GM18870 (cell line): ENCODE measurements at regions not wholly inside any gene's neighbourhood (a gene's known extent, or its start where the extent isn't known, plus 50 kb on each side); places are given as distances from the start of the nearest gene placed in this dataset.
A peak's percentile ranks its signal among the peaks of the same experiment; 100 is the strongest.
"Not testable (repeated sequence)": the region's sequence is repeated elsewhere in the genome, so short reads cannot be mapped to it uniquely, and the experiment has no call there.

Source experiments
- ATAC-seq: cut with Tn5 transposase; IDR thresholded peaks from one replicate; pipeline ENCODE4 v1.9.1; 2021; ENCODE audit warnings: moderate library complexity; ENCODE audit not compliant: unreplicated experiment

DNA sequence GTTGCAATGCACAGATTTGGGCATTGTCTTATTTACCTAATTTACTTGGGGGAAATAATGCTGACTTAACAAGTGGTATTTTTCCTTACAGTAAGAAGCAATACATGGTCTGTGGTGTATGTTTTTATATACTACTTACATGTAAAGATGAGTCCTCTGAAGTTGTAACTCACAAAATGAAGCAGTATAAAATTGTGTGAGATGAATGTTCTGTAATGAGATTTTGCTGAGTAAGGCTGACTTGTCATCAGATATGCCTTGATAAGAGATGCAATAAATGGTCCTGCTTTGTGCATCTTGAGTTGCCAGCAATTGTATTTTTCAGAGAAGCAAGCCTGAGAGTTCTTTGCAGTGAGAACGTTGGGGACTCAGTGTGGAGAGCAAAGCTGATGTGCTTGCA is 92.2 kb upstream of the GNAQ start:
- no peak for ATAC-seq

DNA sequence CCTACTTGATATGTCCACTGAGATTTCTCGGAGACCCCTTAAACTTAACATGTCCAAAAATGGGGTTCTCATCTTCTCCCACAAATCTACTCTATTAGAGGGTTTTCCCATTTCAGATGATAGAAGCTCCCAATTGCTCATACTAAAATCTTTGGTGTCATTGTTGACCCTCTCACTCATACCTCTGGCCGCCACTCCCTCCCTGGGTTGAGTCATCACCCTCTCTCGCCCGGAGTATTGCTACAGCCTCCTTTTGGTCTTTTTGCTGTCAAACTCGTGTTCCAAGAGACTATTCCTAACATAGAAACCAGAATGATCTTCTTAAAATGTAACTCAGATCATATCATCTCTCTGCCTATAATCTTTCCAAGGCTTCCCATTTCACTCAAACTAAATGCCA is 91.0 kb upstream of the GNAQ start:
- ATAC-seq: no peak

DNA sequence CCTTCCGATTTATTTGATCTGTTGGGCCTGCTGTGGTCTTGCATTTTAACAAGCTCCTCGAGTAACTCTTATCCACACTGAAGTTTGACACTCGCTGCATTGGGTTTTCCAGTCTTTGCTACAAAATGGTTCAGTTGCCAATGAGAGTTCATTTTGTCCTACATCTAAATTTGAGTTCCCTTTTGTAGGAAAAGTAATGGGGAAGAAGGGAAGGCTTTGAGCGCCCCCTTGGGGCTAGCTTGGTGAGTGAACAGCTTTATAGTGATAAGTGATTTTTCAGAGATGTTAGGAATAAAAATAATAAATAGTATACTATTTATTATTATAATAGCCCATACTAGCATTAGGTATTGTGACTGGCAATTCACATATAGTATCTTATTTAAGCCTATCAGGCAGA is 89.9 kb upstream of the GNAQ start:
- ATAC-seq: no peak

DNA sequence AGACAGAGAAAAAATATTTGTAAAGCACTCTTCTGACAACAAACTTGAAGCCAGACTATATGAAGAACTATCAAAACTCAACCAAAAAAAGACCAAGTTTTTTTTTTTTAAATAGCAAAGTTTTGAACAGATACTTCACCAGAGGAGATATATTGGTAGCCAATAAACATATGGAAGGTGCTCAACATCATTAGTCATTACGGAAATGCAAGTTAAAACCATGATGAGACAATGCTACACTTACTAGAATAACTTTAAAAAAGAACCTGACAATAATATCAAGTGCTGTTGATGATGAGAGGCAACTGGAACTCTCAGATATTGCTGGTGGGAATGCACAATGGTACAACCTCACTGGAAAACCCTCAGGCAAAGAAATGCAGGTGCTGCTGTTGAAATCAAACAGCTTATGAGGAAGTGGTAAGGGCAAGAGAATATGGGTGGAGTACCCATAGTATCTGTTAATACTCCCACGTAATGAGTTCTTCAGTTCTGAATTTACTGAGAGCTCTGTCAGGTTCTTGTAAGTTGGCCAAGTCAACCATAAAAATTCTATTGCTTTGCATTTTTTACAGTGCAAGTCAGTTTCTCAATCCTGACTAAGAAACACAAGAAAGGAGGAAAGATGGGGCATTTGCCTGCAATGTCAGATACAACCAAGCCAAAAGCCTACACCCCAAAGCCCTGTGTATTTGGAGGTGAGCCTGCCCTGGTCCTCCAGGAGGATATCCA is 87.3 kb upstream of the GNAQ start:
- peak; percentile 95 for ATAC-seq

DNA sequence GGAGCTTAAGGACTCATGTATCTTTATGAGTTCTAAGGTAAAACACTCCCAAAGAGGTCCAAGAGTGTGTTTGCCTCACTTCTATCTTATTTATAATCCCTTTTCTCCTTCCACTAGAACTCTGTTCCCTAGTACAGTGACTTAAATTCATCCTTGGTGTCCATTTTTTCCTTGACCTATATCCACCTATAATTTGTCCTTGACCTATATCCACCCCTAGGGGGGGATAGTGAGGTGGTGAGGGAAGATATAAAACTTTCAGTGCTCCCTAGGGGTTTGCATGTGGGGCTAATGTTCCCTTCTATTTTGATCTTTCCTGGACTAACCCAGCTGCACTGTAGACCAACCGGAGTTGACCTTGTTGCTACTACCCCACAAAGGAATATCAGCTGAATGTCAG is 83.5 kb upstream of the GNAQ start:
- ATAC-seq: peak; percentile 46

DNA sequence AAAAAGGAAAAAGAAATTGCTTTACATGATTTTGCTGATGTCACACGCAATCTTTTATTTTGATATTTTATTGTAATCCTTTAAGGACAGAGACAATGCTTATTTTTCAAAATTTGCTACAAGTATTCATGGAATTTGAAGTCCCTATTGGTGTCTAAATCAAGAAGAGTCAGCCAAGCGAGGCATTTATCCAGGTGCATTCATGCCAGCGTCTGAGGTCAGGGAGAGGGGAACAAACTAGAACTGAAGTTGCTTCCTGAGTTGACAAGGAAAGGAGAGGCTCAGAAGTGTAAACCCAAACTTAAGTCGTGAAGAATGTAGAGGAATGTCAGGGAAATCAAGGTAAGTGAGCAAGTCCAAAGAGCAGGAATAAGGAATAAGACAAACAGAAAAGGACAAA is 83.0 kb upstream of the GNAQ start:
- ATAC-seq: no peak

DNA sequence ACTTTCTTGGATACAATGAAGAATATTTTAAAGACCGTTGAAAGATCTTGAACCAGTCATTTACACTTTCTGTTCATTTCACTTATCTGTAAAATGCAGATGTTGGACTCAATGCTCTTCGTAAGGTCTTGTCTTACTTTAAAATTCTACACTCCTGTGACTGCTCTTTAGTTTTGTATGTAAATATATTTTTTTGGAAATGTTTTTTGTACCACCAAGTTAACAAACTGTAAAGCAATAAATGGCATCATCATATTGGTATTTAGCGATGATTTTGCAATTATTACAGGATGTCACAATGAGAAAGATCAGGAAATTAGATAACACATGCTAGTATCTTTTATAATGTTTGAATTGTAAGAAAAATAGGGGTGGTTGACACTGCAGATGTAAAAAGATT is 80.8 kb upstream of the GNAQ start:
- no peak for ATAC-seq

DNA sequence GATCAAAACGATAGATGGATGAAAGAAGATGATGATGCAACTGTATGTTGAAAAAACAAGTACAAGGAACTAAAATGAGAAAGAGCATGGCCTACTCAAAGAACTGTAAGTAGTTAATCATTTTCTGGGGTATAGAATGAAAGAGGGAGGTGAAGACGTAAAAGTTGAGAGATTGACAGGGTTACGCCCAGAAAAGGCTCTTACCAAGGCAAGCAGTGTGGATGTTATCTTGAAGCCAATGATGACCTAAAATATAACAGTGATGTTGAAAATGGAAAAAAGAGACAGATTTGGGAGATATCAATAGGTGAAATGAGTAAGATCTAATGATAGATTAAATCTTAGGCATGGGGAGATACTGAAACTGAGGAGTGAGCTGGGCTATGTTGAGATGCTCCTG is 80.4 kb upstream of the GNAQ start:
- no peak for ATAC-seq

DNA sequence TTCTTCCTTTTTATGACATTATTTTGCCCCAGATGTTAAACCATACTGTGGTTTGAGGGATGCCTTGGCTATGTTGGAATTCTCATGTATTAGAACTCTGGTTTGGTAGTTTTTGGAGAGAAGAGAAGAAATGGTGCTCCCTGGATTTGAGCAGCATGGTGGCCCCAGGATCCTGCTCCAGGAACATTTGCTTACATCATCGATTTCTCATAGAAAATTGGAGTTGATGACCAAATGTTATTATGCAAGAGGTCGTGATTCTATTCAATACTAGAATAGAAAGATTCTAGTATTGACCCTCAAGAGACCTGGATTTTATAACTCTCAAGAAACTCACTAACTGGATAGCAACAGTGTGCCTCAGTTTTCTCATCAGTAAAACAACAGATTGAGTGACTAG is 77.5 kb upstream of the GNAQ start:
- ATAC-seq: no peak

DNA sequence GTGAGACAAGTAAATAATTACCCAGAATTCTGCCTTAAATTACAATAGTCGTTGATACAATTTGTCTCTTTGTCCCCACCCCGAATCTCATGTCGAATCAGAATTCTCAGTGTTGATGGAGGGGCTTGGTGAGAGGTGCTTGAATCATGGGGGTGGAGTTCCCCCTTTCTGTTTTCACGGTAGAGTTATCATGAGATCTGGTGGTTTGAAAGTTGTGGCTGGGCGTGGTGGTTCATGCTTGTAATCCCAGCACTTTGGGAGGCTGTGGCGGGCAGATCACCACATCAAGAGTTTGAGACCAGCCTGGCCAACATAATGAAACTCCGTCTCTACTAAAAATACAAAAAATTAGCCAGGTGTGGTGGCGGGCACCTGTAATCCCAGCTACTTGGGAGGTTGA is 75.0 kb upstream of the GNAQ start:
- ATAC-seq: not testable (repeated sequence)

DNA sequence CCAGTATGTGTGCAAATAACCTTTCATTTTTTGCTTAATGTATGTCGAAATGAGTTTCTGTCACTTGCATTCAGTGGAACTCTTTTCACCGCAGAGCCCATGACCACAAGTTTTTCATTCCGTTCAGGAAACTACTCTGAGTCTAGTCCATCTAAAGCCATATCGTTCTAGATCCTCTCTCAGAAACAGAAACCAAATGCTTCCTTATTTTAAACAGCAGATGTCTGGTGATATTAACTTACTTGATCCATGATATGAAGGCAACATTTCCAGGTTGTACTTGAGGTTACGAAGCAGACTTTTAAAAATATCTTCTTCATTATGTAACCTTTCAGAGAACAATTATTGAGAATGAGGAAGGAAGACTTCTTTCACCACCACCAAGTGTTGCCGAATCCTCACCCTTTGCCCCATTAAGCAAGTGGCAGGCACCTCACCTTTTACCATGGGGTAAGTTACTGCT is 72.4 kb upstream of the GNAQ start:
- ATAC-seq: no peak

DNA sequence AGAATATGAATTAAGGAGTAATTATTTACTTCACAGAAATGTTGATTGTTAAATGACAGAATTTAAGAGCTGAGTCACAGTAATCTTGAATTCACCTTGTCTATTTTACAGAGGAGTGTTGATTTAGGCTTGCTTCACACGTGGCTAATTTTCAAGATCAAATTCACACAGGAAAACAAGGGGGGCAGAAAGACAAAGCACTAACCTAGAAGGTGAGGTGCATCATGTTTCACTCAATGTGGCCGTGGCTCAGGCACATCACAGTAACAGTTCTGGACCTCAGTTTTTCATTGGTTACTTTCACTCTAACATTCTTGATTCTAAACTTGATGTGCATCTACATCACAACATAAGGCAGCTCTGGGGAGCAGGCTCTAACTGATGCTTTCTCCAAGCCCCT is 69.6 kb upstream of the GNAQ start:
- no peak for ATAC-seq

DNA sequence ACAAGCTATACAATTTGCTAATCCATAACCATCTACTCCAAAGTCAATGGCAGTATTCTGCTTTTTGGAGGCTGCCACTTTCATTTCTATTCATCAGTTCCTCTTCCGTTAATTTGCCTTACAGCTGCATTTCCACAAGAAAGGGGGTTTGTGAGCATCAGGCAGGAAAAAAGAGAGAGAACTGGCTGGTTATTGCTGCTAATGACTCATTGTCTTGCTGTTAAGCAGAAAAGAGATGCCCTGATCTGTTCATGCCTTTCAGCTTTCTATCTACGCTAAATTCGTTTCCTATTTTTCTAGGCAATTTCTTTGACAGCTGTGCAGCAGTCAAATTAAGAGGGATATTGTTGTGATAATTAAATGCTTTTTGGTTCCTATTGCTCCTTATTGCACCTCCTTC is 65.9 kb upstream of the GNAQ start:
- no peak for ATAC-seq

DNA sequence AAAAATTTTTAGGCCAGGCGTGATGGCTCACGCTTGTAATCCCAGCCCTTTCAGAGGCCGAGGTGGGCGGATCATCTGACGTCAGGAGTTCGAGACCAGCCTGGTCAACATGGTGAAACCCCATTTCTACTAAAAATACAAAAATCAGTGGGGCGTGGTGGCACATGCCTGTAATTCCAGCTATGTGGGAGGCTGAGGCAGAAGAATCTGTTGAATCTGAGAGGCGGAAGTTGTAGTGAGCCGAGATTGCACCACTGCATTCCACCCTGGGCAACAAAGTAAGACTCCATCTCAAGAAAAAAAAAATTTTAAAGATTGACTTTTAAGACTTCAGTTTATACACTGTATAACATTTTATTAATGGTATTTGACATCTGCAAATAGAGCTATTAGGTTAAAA is 60.1 kb upstream of the GNAQ start:
- no peak for ATAC-seq

DNA sequence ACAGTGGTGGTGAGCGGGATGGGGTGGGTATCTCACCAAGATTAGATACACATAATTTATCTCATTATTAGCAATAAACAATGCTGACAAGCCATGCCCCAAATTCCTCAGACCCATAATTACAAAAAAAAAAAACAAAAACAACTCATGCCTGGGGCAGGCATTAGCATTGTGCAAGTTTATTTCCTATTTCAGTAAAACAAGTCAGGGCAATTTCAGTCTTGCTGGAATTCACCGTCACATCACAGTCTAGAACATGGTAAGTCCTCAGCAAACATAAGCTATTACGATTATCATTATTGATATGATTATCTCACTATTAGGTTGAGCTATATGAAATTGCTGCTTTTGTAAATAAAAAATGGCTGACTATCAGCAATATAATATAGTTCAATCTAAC is 57.5 kb upstream of the GNAQ start:
- no peak for ATAC-seq

DNA sequence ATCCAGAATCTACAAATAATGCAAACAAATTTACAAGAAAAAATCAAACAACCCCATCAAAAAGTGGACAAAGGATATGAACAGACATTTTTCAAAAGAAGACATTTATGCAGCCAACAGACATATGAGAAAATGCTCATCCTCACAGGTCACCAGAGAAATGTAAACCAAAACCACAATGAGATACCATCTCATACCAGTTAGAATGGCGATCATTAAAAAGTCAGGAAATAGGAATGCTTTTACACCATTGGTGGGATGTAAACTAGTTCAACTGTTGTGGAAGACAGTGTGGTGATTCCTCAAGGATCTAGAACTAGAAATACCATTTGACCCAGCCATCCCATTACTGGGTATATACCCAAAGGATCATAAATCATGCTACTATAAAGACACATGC is 56.6 kb upstream of the GNAQ start:
- not testable (repeated sequence) for ATAC-seq
